ENCODE measurements at regions not wholly inside any gene's neighbourhood (a gene's known extent, or its start where the extent isn't known, plus 50 kb on each side); places are given as distances from the start of the nearest gene placed in this dataset.
"Not testable (repeated sequence)": the region's sequence is repeated elsewhere in the genome, so short reads cannot be mapped to it uniquely, and the experiment has no call there.

DNA sequence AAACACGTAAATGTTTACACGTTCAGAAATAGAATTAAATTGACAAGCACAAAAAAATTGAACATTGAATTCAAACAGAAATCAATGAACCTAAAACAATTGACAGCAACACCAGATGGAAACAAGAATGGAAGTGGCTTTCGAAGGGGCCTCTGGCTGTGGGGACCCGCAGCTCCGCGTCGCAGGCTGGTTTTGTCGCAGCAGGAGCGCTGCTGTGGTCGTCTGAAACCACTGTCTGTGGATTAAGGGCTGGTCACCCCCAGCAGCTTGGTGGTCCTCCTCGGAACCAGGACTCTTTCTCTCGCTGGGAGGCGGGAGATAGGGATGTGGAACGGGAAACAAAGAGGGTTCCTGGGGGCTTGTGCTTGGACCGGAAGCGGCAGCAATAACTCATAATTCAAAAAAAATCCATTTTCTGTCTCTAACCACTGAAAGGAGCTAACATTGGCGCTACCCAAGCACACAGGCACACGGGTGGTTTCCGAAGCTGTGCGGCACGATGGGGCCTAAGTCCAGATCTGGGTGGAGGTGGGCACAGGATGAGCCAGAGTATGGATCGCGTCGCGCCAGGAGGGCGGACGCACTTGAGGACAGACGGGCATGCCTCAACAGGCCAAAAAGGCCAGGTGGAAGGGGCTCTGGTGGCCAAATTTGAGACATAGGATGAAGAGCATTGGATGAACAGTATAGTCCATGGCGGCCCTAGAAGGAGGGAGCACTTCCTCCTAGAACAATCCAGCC, 346.0 kb downstream of the CNTNAP3B start:
- not testable (repeated sequence) for DNase-seq (ENCODE audit: low spot score); H3K4me1 Mint-ChIP-seq (ENCODE audit: low read depth); H3K9me3 Mint-ChIP-seq; H3K27me3 Mint-ChIP-seq (ENCODE audit: low read depth); H3K27ac Mint-ChIP-seq; H3K36me3 Mint-ChIP-seq (ENCODE audit: low read depth); H3K4me3 Mint-ChIP-seq

DNA sequence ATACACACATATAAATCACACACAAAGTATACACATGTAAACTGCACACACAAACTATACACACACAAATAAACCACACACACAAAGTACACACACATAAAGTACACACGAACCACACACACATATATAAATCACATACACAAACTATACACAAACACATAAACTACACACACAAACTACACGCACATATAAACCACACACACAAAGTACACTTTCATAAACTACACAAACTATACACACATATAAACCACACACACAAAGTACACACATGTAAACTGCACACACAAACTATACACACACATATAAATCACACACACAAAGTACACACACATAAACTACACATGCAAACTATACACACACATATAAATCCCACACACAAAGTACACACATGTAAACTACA, 347.3 kb downstream of the CNTNAP3B start:
- not testable (repeated sequence) for H3K9me3 Mint-ChIP-seq; H3K36me3 Mint-ChIP-seq (ENCODE audit: low read depth); H3K4me3 Mint-ChIP-seq; H3K27ac Mint-ChIP-seq; DNase-seq (ENCODE audit: low spot score); H3K27me3 Mint-ChIP-seq (ENCODE audit: low read depth); H3K4me1 Mint-ChIP-seq (ENCODE audit: low read depth)

DNA sequence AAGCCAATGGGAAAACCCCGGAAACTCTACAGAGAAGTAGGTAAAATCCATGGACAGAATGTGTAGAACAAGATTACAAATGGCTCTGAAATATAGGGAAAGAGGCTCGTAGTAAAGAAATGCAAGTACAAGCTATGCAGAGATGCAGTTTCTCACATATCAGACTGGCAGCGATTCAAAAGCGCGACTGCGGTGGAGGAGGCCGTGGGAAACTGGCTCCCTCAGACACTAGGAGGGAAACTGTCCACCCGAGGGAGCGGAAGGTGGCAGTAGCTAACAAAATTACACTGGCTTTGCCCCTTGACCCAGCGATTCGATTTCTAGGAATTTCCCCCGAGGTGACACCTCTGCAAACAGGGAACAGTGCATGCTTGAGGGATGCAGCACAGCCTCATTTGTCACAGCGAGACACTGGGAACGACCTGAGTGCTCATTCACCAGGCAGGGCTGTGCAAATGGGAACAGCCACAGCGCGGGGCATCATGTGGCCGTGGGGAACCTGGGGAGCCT, 349.3 kb downstream of the CNTNAP3B start:
- not testable (repeated sequence) for H3K4me1 Mint-ChIP-seq (ENCODE audit: low read depth); H3K27ac Mint-ChIP-seq; H3K4me3 Mint-ChIP-seq; DNase-seq (ENCODE audit: low spot score); H3K27me3 Mint-ChIP-seq (ENCODE audit: low read depth); H3K9me3 Mint-ChIP-seq; H3K36me3 Mint-ChIP-seq (ENCODE audit: low read depth)

DNA sequence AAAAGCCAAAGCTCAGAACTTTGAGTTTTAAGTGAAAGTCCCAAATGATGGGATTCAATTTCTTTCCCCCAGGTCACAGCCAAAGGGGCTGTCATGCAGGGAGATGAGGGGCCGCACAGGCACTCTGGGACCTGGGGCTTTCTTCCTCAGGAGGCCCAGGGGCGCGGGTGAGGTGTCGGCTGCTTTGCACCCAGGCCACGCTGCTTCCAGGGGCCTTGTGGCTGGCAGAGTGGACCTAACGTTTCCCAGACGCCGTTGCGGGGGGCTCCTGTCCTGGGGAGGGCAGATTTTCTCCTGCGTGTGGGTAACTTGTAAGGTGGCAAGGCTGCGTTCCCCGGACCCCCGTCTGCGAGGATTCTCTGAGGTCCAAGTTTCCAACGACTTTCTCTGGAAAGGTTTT, 350.0 kb downstream of the CNTNAP3B start:
- H3K27ac Mint-ChIP-seq; H3K36me3 Mint-ChIP-seq (ENCODE audit: low read depth); H3K4me1 Mint-ChIP-seq (ENCODE audit: low read depth); H3K9me3 Mint-ChIP-seq; H3K4me3 Mint-ChIP-seq; H3K27me3 Mint-ChIP-seq (ENCODE audit: low read depth); DNase-seq (ENCODE audit: low spot score): not testable (repeated sequence)

DNA sequence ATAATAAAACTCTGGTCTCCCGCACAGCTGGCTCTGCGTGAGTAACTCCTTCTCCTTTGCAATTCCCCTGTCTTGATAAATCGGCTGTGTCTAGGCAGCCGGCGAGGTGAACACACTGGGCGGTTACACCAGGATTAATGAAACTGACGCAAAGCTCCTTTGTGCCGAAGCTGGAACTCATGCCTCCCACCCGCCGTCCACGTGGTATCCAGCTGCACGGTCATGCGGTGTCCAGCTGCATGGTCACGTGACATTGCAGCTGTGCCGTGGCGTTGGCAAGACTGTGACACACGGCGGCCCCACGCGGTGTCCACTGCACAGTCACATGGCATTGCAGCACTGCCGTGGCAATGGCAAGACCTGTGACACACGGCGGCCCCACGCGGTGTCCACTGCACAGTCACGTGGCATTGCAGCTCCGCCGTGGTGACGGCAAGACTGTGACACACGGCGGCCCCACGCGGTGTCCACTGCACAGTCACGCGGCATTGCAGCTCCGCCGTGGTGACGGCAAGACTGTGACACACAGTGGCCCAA, 350.6 kb downstream of the CNTNAP3B start:
- not testable (repeated sequence) for H3K27ac Mint-ChIP-seq; H3K4me1 Mint-ChIP-seq (ENCODE audit: low read depth); H3K4me3 Mint-ChIP-seq; DNase-seq (ENCODE audit: low spot score); H3K27me3 Mint-ChIP-seq (ENCODE audit: low read depth); H3K36me3 Mint-ChIP-seq (ENCODE audit: low read depth); H3K9me3 Mint-ChIP-seq

DNA sequence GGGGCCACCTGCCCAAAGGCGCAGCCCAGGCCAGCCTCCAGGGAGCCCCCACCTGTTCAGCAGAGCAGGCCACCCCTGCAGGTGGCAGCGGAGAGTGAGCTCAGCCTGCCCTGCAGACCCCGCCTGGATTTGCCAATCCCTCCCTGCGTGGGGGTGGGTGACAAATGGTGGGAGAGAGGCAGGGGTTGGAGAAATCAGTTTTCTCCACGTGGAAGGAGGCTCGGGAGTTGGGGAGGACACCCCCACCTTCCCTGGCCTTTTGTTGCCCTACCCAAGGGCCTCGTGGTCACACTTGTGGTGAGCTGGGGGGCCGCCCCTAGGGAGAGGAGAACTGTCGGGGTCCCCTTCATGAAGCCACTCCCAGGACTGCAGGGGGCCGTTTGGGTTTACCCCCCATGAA, 351.7 kb downstream of the CNTNAP3B start:
- not testable (repeated sequence) for H3K4me1 Mint-ChIP-seq (ENCODE audit: low read depth); H3K27ac Mint-ChIP-seq; H3K4me3 Mint-ChIP-seq; DNase-seq (ENCODE audit: low spot score); H3K9me3 Mint-ChIP-seq; H3K27me3 Mint-ChIP-seq (ENCODE audit: low read depth); H3K36me3 Mint-ChIP-seq (ENCODE audit: low read depth)

DNA sequence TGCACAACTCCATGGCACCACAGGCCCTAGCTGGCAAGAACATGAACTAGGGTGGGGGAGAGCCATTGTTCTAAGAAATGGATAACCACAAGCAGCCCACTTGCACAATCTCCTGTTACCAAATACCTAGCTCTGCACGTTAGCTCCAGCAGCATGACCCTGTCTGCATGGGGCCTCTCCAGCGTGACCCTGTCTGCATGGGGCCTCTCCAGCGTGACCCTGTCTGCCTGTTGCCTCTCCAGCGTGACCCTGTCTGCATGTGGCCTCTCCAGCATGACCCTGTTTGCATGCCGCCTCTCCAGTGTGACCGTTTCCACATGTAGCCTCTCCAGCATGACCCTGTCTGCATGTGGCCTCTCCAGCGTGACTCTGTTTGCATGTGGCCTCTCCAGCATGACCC, 356.7 kb downstream of the CNTNAP3B start:
- H3K4me3 Mint-ChIP-seq; DNase-seq (ENCODE audit: low spot score); H3K27me3 Mint-ChIP-seq (ENCODE audit: low read depth); H3K36me3 Mint-ChIP-seq (ENCODE audit: low read depth); H3K9me3 Mint-ChIP-seq; H3K27ac Mint-ChIP-seq; H3K4me1 Mint-ChIP-seq (ENCODE audit: low read depth): not testable (repeated sequence)

DNA sequence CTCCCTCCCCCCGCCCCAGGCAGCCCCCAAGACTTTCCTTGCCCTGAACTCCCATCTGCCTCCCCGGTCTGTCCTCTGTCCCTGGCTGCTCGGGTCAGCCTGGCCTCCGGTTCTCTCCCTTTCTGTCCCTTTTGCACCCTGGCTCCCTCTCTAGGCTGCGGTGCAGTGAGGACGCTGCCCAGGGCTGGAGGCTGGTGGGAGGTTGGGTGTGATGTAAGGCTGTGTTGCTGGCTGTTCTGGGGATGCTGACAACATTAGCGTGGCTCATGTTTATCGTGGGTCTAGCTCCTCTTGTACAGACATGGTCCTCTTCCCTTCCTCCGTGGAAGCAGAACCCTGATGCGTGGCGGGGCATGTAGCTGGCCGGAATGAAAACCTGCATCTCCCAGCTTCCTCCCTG, 357.5 kb downstream of the CNTNAP3B start:
- H3K36me3 Mint-ChIP-seq (ENCODE audit: low read depth); H3K4me3 Mint-ChIP-seq; H3K4me1 Mint-ChIP-seq (ENCODE audit: low read depth); H3K9me3 Mint-ChIP-seq; DNase-seq (ENCODE audit: low spot score); H3K27ac Mint-ChIP-seq; H3K27me3 Mint-ChIP-seq (ENCODE audit: low read depth): not testable (repeated sequence)

DNA sequence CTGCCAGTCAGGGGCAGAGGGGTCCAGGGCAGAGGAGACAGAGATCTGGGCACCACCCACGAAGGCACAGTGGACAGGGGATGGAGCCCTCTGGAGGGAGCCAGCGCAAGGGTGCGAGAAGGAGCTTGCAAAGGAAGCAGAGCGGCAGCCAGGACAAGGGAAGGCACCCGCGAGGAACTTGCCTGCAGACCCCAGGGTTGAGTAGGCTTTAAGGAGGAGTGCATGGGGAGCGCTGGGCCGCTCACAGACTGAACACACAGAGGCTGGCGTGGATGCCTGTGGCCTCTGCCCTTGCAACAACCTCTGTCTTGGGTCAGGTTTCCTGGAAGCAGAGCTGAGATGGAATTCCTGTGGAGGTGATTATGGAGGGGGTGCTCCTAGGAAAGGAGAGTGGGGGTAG, 374.4 kb downstream of the CNTNAP3B start:
- H3K4me1 Mint-ChIP-seq (ENCODE audit: low read depth); H3K4me3 Mint-ChIP-seq; H3K27me3 Mint-ChIP-seq (ENCODE audit: low read depth); DNase-seq (ENCODE audit: low spot score); H3K36me3 Mint-ChIP-seq (ENCODE audit: low read depth); H3K27ac Mint-ChIP-seq; H3K9me3 Mint-ChIP-seq: not testable (repeated sequence)

DNA sequence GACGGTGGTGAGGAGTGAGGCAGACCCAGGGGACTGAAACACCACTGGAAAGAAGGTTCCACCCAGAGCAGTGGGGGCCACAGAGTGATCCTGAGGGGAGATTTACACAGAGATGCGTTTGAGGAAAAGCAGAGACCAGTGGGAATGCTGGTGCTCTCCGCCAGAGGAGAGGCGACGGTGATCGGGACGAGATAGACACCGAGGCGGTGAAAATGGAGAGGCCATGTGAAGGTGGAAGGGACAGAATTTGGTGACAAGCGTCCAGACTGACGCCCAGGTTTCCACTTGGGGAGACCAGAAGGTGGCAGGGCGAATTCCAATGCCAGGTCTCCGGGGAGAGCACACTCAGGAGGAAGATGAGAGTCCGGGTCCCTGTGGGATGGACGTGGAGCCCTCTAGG, 374.8 kb downstream of the CNTNAP3B start:
- not testable (repeated sequence) for H3K9me3 Mint-ChIP-seq; H3K4me1 Mint-ChIP-seq (ENCODE audit: low read depth); H3K27me3 Mint-ChIP-seq (ENCODE audit: low read depth); H3K27ac Mint-ChIP-seq; H3K4me3 Mint-ChIP-seq; DNase-seq (ENCODE audit: low spot score); H3K36me3 Mint-ChIP-seq (ENCODE audit: low read depth)

DNA sequence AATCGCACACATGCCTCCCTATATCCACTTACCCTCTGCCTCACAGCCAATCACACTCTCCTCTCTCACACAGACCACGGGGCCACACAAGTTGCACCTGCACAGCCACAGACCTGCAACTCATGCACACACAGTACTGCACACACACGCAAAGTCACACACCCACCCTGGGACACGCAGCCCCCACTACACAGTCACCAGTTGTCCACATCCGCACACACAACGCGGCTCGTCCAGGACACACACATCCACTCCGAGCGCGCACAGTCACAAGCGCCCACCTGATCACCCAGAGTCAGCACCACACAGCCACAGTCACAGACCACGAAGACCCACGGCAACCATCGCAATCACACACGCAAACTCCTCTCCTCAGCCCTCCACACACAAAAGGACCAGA, 387.3 kb downstream of the CNTNAP3B start:
- H3K9me3 Mint-ChIP-seq; H3K27ac Mint-ChIP-seq; DNase-seq (ENCODE audit: low spot score); H3K4me3 Mint-ChIP-seq; H3K36me3 Mint-ChIP-seq (ENCODE audit: low read depth); H3K27me3 Mint-ChIP-seq (ENCODE audit: low read depth); H3K4me1 Mint-ChIP-seq (ENCODE audit: low read depth): not testable (repeated sequence)

DNA sequence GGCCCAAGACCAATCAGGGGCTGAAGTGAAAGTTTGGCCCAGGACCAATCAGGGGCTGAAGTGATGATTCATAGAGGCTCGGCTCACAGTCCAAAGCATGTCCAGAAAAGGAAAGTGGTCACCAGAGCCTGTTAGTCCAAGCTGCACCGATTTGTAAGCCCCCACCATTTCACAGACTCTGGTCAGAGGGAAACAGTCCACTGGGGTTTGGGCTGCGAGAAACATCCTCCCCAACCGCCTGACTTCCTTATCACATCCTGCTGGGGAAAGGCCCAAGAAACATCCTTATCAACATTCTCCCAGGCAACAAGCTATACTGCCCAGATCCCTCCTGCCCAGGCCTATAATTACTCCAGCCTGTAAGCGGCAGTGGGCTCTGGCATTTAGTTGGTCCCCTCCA, 388.1 kb downstream of the CNTNAP3B start:
- not testable (repeated sequence) for DNase-seq (ENCODE audit: low spot score); H3K9me3 Mint-ChIP-seq; H3K4me1 Mint-ChIP-seq (ENCODE audit: low read depth); H3K27ac Mint-ChIP-seq; H3K36me3 Mint-ChIP-seq (ENCODE audit: low read depth); H3K27me3 Mint-ChIP-seq (ENCODE audit: low read depth); H3K4me3 Mint-ChIP-seq

DNA sequence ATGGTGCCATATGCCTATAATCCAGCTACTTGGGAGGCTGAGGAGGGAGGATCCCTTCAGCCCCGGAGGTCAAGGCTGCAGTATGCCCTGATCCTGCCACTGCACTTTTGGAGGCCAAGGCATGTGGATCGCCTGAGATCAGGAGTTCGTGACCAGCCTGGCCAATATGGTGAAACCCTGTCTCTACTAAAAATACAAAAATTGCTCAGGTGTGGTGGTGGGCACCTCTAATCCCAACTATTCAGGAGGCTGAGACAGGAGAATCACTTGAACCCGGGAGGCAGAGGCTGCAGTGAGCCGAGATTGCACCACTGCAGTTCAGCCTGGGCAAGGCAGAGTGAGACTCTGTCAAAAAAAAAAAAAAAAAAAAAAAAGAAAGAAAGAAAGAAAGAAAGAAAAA, 390.5 kb downstream of the CNTNAP3B start:
- H3K4me1 Mint-ChIP-seq (ENCODE audit: low read depth); H3K27ac Mint-ChIP-seq; H3K36me3 Mint-ChIP-seq (ENCODE audit: low read depth); H3K4me3 Mint-ChIP-seq; DNase-seq (ENCODE audit: low spot score); H3K27me3 Mint-ChIP-seq (ENCODE audit: low read depth); H3K9me3 Mint-ChIP-seq: not testable (repeated sequence)

DNA sequence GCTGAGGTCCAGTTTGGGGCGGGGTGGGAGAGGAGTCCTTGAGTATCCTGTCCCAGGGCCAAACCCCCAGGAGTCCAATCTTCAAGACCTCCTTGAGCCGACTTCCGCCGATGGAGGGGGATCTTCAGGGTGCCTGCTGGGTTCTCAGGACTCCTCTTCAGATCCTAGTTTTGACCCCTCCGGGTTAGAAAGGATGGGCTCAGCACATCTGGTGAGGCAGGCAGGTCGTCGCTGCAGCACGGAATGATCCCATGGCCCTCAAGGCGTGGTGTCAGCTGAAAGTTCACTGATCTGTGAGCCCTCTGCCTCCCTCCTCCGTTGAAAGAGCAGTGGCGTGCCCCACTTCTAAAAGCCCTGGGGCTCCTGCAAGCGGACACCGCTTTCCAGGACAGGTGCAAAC, 430.0 kb downstream of the CNTNAP3B start:
- H3K36me3 Mint-ChIP-seq (ENCODE audit: low read depth); H3K4me1 Mint-ChIP-seq (ENCODE audit: low read depth); H3K4me3 Mint-ChIP-seq; DNase-seq (ENCODE audit: low spot score); H3K27me3 Mint-ChIP-seq (ENCODE audit: low read depth); H3K9me3 Mint-ChIP-seq; H3K27ac Mint-ChIP-seq: not testable (repeated sequence)

DNA sequence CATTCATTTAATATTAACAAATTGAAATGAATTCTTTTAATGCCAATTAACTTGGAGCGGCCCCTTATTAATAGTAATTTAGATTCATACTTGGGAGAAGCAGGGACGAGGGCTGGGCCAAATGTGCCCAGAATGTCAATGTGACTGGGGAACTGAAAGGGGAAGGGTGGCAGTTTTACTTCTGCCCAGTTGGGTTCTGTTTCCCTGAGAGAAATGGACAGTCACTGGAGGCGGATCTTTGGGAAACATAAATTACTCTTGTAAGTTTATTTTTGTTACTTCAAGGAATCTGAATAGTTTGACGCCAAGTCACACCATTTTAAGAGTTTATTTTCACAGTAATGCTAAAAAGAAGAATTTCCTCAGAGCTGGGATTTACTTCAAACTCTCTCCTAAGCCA, 432.1 kb downstream of the CNTNAP3B start:
- H3K27ac Mint-ChIP-seq; H3K4me3 Mint-ChIP-seq; H3K36me3 Mint-ChIP-seq (ENCODE audit: low read depth); H3K27me3 Mint-ChIP-seq (ENCODE audit: low read depth); DNase-seq (ENCODE audit: low spot score); H3K9me3 Mint-ChIP-seq; H3K4me1 Mint-ChIP-seq (ENCODE audit: low read depth): not testable (repeated sequence)
